Hematopoietic multipotent progenitor cell treated with erythropoietin and hydrocortisone succinate and interleukin-3 and kit ligand, for 17 days (in vitro differentiated cells): ENCODE measurements at regions not wholly inside any gene's neighbourhood (a gene's known extent, or its start where the extent isn't known, plus 50 kb on each side); places are given as distances from the start of the nearest gene placed in this dataset.

Experiments
- DNase-seq: peaks from one replicate; pipeline ENCODE4 v3.0.0-alpha.2; 2015; ENCODE audit warnings: low spot score

- no peak for DNase-seq
Measured at GRCh38 chr18:40440088-40440487, 1514.9 kb upstream of the PIK3C3 start.

GRCh38 chr18:40437517-40437916 is 1517.5 kb upstream of the PIK3C3 start:
- no peak for DNase-seq

- DNase-seq = no peak
Measured at GRCh38 chr18:40431071-40431985, 1523.7 kb upstream of the PIK3C3 start.

- DNase-seq = no peak
Measured at GRCh38 chr18:40423291-40423690, 1531.7 kb upstream of the PIK3C3 start.

- no peak for DNase-seq
Measured at GRCh38 chr18:40420675-40421074, 1534.4 kb upstream of the PIK3C3 start.

- no peak for DNase-seq
Measured at GRCh38 chr18:40417501-40417900, 1537.5 kb upstream of the PIK3C3 start.

GRCh38 chr18:40415821-40416220 is 1539.2 kb upstream of the PIK3C3 start:
- DNase-seq = no peak

GRCh38 chr18:40415176-40415791 is 1539.8 kb upstream of the PIK3C3 start:
- no peak for DNase-seq

GRCh38 chr18:40414155-40414754 is 1540.8 kb upstream of the PIK3C3 start:
- no peak for DNase-seq

GRCh38 chr18:40413160-40413559 is 1541.9 kb upstream of the PIK3C3 start:
- no peak for DNase-seq

GRCh38 chr18:40412410-40412809 is 1542.6 kb upstream of the PIK3C3 start:
- no peak for DNase-seq

GRCh38 chr18:40407909-40408308 is 1547.1 kb upstream of the PIK3C3 start:
- no peak for DNase-seq

- DNase-seq = no peak
Measured at GRCh38 chr18:40404284-40404683, 1550.8 kb upstream of the PIK3C3 start.

- DNase-seq = no peak
Measured at GRCh38 chr18:40402052-40402451, 1553.0 kb upstream of the PIK3C3 start.

GRCh38 chr18:40388121-40388520 is 1566.9 kb upstream of the PIK3C3 start:
- no peak for DNase-seq

- no peak for DNase-seq
Measured at GRCh38 chr18:40387130-40387787, 1567.8 kb upstream of the PIK3C3 start.

- no peak for DNase-seq
Measured at GRCh38 chr18:40382197-40382596, 1572.8 kb upstream of the PIK3C3 start.

GRCh38 chr18:40380686-40381439 is 1574.2 kb upstream of the PIK3C3 start:
- no peak for DNase-seq

- no peak for DNase-seq
Measured at GRCh38 chr18:40375837-40376236, 1579.2 kb upstream of the PIK3C3 start.

GRCh38 chr18:40371673-40372072 is 1583.4 kb upstream of the PIK3C3 start:
- no peak for DNase-seq

- DNase-seq = no peak
Measured at GRCh38 chr18:40367576-40367975, 1587.5 kb upstream of the PIK3C3 start.

- no peak for DNase-seq
Measured at GRCh38 chr18:40366521-40366920, 1588.5 kb upstream of the PIK3C3 start.
